CD4-positive, alpha-beta T cell treated with Interleukin-6 for 4 hours (primary cell): ENCODE measurements at regions not wholly inside any gene's neighbourhood (a gene's known extent, or its start where the extent isn't known, plus 50 kb on each side); places are given as distances from the start of the nearest gene placed in this dataset.

Experiments
- DNase-seq: peaks from one replicate; pipeline ENCODE4 v3.0.0-alpha.2; 2020; ENCODE audit warnings: mixed read lengths

DNA sequence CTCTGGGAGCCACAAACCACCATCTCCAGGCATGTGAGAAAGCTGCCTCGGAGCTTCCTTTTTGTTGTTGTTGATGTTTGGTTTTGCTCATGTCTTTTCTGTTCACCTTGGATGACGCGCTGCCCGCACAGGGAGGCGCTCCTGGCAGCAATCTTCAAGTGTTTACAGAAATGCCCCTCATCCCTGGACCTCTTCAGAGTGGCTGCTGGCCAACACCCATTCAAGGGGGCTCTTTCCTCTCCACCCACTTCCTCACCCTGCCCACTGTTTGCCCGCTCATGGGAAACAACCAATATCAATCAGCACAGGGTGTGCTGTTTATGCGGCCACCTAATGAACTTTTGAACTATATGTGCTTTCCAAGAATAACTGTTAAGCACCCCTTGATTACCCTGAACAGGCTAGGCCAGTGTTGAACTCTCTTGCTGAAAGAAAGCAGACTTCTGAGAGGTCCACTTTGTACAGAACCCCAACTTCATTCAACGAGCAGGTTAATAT, 355.1 kb upstream of the CLNK start:
- DNase-seq: no peak

GRCh38 chr4:11038926-11039325, 354.4 kb upstream of the CLNK start:
- DNase-seq: no peak

GRCh38 chr4:11037637-11038036, 353.1 kb upstream of the CLNK start:
- no peak for DNase-seq

DNA sequence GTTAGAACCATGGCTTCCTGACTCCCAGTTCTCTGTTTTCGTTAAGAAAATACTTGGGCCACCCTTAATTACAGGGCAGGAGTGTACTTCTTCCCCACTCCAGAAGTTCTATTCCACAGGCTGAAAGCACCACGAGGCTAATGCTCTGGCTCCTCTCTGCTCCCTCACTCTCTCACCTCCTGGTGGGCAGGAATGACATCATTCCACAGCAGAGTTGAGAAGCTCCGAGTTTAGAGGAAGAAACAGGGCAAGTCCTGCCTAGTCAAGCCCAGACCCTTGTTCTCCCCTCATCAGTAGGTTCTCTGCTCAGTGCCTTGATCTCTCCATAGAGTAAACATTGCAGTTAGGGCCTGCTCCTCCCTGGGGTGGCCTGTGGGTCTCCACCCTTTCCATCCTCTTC, 343.8 kb upstream of the CLNK start:
- no peak for DNase-seq

DNA sequence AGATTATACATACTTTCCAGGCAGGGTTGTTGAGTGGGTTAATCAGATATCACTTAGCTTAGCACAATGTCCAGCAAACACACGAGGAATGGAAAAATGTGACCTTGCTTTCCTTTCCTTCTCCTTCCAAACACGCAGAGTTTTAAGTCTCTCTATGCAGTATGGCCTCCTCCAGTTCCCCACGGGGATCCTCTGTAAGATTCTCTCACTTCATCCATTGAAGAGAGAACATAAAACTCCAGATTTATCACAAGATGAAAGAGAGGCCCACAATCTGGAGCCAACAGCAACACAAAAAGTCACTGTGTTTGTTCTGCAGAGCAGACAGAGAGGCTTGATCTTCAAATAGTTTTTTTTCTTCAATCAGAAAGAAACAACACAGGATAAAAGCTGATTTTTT, 336.8 kb upstream of the CLNK start:
- no peak for DNase-seq

DNA sequence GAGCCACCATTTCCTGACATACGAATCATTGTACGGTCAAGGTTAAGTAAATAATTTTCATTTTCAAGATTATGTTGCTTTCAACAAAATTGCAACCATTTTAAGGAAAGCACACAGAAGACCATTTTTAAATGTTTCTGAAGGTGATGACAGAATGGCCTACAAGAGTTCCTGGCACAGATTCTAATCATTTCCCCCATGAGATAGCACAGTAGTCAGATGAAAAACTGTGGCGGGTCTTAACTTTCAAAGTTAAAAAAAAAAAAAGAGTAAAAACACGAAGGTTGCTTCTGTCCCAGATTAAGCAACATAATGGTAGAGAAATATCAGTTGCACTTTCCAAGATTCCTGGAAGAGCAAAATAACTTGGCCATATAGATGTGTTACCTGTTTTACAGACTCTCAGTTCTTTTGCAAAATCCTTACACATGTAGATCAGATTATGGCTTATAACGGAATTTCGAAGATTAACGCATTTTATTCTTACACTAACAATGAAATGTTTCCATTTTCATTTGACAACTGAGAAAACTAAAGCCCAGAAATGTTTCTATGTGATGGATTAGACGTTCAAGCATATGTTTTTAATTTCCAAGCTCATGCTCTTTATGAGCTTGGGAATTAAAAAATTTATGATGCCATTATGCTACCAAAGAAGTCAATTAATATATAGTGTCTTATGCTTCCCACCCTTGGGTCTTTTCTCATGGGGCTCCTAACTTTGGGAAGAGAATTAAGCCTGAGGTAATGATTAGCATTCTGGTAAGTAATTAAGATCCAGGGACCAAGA, 335.1 kb upstream of the CLNK start:
- DNase-seq: no peak

- no peak for DNase-seq
These were observed 329.6 kb upstream of the CLNK start for GRCh38 chr4:11014199-11014598.

DNA sequence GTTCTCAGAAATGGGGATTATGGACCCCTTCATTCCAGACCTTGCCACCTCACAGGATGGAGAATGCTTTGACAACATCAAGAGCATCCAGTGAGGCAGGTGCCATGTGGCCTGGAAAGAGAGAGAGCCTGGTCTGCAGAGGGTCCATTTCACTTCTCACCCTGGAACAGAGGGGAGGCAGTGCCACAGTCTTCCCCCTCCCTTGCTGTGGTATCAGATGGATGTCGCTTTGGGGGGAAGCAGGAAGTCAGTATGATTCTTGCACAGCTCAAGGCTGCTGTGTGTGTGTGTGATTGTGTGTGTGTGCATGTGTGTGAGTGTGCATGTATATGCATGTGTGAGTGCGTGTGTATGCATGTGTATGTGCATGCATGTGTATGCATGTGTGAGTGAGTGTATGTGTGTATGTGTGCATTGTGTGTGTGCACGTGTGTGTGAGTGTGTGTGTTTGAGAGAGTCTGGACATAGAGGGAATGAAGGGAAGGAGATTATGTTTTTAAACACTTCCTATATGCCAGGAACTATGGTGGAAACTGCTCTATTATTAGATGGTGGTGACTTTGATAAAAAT, 328.6 kb upstream of the CLNK start:
- no peak for DNase-seq

DNA sequence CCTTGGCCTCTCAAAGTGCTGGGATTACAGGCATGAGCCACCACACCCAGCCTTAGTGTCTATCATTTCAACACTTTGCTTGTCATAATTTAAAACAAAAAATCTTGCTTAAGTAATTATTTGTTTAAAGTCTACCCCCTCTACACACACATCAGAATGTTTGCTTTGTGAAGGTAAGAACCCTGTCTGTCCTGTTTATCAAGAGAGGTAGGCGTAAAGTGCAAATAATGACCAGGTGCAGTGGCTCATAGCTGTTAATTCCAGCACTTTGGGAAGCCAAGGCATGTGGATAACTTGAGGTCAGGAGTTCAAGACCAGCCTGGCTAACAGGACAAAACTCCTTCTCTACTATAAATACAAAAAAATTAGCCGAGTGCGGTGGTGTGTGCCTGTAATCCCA, 326.7 kb upstream of the CLNK start:
- no peak for DNase-seq

DNA sequence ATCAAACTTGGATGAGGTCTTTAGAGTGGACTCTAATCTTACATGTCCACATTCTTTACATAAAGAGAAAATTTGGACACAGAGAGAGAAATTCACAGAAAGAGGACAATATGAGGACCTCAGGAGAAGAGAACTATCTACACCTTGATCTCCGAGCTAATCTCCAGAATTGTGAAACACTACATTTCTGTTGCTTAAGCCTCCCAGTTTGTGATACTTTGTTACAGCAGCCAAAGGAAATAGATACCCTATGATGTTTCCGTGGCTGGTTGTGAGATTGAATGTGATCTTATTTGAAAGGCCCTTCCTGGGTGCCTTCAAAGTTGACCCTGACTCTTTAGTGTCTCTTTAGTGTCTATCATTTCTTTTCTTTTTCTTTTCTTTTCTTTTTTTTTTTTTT, 326.1 kb upstream of the CLNK start:
- no peak for DNase-seq

GRCh38 chr4:11009281-11009680, 324.7 kb upstream of the CLNK start:
- DNase-seq: no peak

DNA sequence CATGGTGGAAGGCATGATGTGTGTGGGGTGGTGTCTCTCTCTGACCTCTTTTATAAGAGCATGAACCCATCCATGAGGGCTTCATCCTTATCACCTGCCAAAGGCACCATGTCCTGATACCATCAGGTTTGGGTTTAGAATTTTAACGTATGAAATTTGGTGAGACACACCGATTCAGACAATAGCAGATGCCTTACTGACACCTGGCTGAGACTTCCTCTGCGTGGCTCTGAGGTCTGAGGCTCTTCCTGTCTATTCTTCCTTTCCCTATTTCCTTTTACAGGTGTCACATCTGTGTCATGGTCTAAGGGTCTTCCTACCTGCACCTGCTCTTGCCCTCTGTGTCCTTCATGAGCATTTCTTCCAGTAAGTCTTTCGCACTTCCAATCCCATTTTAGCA, 320.7 kb upstream of the CLNK start:
- no peak for DNase-seq

DNA sequence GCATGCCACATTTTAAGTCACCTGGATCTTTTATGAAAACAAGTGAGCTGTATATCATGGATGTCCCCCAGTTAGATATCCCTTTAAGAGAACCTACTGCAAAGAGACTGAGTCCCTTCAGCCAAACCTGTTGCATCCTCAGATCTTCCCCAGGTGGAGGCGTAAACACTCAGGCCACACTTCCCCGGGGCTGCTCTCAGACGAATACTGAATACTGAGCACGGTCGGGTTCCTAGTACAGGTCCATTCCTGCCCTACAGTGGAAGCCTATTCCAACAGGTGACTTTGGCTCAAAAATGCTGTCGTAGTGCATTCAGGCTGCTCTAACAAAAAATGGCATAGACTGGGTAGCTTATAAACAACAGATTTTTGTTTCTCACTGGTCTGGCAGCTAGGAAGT, 320.2 kb upstream of the CLNK start:
- DNase-seq: no peak

- no peak for DNase-seq
These were observed 318.4 kb upstream of the CLNK start for GRCh38 chr4:11002961-11003360.

- no peak for DNase-seq
These were observed 314.3 kb upstream of the CLNK start for GRCh38 chr4:10998846-10999245.

DNA sequence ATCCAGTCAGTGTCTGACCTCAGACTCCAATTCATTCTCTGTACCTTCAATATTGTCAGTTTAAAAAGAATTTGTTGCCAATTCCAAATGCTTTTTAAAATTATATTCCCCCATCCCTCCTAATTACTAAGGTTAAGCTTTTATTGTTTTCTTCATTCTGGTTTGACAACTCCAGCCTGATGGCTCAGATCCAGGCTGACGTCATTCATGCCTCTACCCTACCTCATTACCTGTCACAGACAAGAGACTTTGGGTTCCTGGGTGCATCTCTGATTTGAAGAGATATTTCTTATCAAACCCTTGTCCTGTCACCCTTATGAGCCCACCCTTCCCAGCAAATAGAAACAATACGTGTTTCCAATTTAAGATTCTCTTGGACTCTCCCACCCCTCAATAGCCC, 300.2 kb upstream of the CLNK start:
- DNase-seq: no peak

- no peak for DNase-seq
These were observed 299.5 kb upstream of the CLNK start for GRCh38 chr4:10983885-10984640.

GRCh38 chr4:10983268-10983667, 298.7 kb upstream of the CLNK start:
- peak; percentile 6 for DNase-seq

- no peak for DNase-seq
These were observed 297.7 kb upstream of the CLNK start for GRCh38 chr4:10982305-10982704.

DNA sequence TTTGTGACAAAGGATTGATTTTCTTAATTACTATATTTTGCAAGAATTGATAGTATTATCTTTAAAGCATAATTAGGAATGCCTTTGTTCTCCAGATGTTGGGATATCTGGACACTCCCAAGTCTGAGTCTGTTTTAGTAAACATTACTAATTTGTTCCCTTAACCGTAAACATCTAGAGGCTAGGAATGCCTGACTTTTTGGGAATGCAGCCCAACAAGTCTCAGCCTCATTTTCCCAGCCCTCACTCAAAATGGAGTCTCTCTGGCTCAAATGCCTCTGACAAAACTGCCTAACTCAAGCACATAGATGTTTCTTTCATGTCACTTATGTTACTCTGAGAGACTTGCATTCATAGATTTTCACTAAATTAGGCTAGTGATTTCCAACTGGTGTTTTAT, 297.0 kb upstream of the CLNK start:
- no peak for DNase-seq

DNA sequence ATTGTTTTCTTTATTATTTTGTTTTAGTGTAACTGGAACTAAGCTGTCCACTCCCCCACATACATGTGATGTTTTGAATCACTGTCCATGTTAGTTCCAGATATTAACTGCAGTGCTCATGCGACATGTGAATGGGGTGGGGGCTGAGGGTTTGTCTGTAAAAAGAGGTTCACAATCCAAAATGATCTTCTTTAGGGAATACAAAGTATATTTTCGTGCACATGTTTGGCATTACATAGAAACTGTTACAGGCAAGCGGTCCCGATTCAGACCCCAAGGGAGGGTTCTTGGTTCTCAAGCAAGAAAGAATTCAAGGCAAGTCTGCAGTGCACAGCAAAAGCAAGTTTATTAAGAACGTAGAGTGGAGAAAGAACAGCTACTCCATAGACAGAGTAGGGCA, 296.5 kb upstream of the CLNK start:
- DNase-seq: no peak

- no peak for DNase-seq
These were observed 294.5 kb upstream of the CLNK start for GRCh38 chr4:10979032-10979431.

DNA sequence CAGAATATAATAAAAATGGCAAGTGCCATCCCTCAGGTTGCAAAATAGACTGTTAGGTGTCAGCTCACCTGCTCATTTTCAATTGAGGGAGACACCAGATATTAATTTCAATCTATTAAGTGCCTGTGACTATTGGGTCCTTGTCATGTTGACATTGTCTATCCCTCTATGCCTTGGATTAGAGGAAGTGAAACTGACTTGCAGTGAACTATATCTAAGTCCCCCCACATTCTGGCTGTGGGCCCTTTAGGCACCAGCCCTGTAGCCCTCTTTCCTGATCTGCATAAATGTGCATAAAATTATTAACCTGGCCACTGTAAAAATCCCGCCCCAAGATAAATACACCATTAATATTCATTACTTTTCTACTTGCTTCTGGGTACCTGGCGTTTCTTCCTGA, 293.0 kb upstream of the CLNK start:
- DNase-seq: no peak

GRCh38 chr4:10974371-10974770, 289.8 kb upstream of the CLNK start:
- DNase-seq: no peak
